ENCODE measurements at regions not wholly inside any gene's neighbourhood (a gene's known extent, or its start where the extent isn't known, plus 50 kb on each side); places are given as distances from the start of the nearest gene placed in this dataset.

DNA sequence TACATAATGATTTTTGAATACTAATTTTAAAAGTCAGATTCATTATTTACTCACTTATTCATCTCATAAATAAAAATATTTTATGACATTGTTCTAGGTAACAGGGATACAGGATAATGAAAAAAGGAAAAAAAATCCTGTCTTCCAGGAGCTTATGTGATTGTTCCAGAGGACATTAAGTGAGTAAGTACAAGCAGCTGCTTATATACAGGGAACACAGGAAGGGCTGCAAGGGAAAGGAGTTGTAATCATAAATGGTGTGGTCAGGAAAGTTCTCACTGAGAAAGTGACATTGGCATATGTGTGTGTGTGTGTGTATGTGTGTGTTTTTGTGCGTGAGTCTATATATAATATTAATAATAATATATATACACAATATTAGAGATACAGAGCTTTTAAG, 121.8 kb downstream of the HAO1 start:
- H3F3A ChIP-seq (ENCODE audit: low read depth) = no peaks in the 10 kb centered on the region
- no peak overlapping the region for H3K9ac ChIP-seq (ENCODE audit: low read depth, low read length, poor library complexity, severe bottlenecking)
- H3K79me2 ChIP-seq (ENCODE audit: insufficient read depth, low read length) = no peaks in the 10 kb centered on the region
- H3K9me3 ChIP-seq (ENCODE audit: insufficient read depth, low read depth, low read length) = no peaks in the 10 kb centered on the region
- no peak overlapping the region for H3K4me3 ChIP-seq (ENCODE audit: low read length, poor library complexity, severe bottlenecking)
- no peaks in the 10 kb centered on the region for H3K36me3 ChIP-seq (ENCODE audit: insufficient read depth, low read length)
- no peak overlapping the region for H2AFZ ChIP-seq (ENCODE audit: low read length)
- H3K4me1 ChIP-seq (ENCODE audit: insufficient read depth, low read length, poor library complexity, severe bottlenecking) = no peaks in the 10 kb centered on the region
- H4K20me1 ChIP-seq (ENCODE audit: insufficient read depth, low read length, poor library complexity, severe bottlenecking) = no peaks in the 10 kb centered on the region
- TF ChIP-seq, protein P1, sequence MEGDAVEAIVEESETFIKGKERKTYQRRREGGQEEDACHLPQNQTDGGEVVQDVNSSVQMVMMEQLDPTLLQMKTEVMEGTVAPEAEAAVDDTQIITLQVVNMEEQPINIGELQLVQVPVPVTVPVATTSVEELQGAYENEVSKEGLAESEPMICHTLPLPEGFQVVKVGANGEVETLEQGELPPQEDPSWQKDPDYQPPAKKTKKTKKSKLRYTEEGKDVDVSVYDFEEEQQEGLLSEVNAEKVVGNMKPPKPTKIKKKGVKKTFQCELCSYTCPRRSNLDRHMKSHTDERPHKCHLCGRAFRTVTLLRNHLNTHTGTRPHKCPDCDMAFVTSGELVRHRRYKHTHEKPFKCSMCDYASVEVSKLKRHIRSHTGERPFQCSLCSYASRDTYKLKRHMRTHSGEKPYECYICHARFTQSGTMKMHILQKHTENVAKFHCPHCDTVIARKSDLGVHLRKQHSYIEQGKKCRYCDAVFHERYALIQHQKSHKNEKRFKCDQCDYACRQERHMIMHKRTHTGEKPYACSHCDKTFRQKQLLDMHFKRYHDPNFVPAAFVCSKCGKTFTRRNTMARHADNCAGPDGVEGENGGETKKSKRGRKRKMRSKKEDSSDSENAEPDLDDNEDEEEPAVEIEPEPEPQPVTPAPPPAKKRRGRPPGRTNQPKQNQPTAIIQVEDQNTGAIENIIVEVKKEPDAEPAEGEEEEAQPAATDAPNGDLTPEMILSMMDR (conservative IDR thresholded peaks at IDR 0.05; ENCODE audit: low read length) = no peak
- H3K4me2 ChIP-seq (ENCODE audit: low read depth, low read length, poor library complexity, severe bottlenecking) = no peak overlapping the region
- H3K27me3 ChIP-seq (ENCODE audit: insufficient read depth, low read length, poor library complexity, severe bottlenecking) = no peaks in the 10 kb centered on the region
- H3K9me2 ChIP-seq (replicated peaks; ENCODE audit: low read depth, low read length) = no peaks in the 10 kb centered on the region

DNA sequence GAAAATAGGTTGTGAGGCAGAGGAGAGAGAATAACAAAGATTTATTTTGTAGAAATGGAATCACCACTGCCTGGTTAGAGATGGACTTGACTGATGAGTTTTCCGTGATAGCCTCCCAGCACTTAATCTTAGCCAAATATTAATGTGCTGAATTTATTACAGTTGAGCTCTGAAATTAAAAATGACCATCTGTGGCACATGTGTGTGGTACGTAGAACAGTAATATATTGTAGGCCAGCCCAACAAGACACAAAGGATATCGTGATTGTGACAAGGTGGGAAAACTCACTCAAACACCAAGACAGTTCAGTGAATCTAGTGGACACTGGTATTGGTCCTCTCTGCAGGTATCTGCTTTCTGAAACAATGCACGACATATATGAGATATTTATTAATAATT, 119.4 kb downstream of the HAO1 start:
- Histone ChIP-seq H3K27me3 (ENCODE audit: insufficient read depth, low read length, poor library complexity, severe bottlenecking) (no peaks in the 10 kb centered on the region), H2AFZ (ENCODE audit: low read length) (no peak overlapping the region), H3K9me2 (replicated peaks; ENCODE audit: low read depth, low read length) (no peaks in the 10 kb centered on the region), H3K79me2 (ENCODE audit: insufficient read depth, low read length) (no peaks in the 10 kb centered on the region), H3K4me2 (ENCODE audit: low read depth, low read length, poor library complexity, severe bottlenecking) (no peak overlapping the region), H3K9ac (ENCODE audit: low read depth, low read length, poor library complexity, severe bottlenecking) (no peak overlapping the region), H4K20me1 (ENCODE audit: insufficient read depth, low read length, poor library complexity, severe bottlenecking) (no peaks in the 10 kb centered on the region), H3K9me3 (ENCODE audit: insufficient read depth, low read depth, low read length) (no peaks in the 10 kb centered on the region), H3K36me3 (ENCODE audit: insufficient read depth, low read length) (no peaks in the 10 kb centered on the region), H3F3A (ENCODE audit: low read depth) (no peaks in the 10 kb centered on the region), H3K4me3 (ENCODE audit: low read length, poor library complexity, severe bottlenecking) (no peak overlapping the region), H3K4me1 (ENCODE audit: insufficient read depth, low read length, poor library complexity, severe bottlenecking) (no peaks in the 10 kb centered on the region)
- TF ChIP-seq EZH2phosphoT487 (IDR thresholded peaks at IDR 0.05; ENCODE audit: borderline replicate concordance) = no peak
- TF ChIP-seq, protein P1 (conservative IDR thresholded peaks at IDR 0.05; ENCODE audit: low read length) = no peak

DNA sequence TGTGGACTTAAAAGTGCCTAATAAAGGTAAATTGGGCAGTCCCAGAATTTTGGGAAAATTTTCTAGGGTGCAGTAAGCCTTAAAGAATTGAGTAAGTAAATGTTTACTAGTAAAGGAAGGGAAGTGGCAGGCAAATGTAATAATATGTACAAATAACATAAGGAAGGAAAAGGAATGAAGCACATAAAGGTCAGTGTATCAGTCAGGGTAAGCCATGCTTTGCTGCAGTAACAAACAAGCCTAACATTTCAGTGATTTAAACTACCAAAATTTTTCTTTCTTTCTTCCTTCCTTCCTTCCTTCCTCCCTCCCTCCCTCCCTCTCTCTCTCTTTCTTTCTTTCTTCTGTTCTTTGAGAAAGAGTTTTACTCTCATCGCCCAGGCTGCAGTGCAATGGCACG, 117.5 kb downstream of the HAO1 start:
- Histone ChIP-seq H3K27me3 (ENCODE audit: insufficient read depth, low read length, poor library complexity, severe bottlenecking) (no peaks in the 10 kb centered on the region), H3K9ac (ENCODE audit: low read depth, low read length, poor library complexity, severe bottlenecking) (no peak overlapping the region), H4K20me1 (ENCODE audit: insufficient read depth, low read length, poor library complexity, severe bottlenecking) (no peaks in the 10 kb centered on the region), H3K9me3 (ENCODE audit: insufficient read depth, low read depth, low read length) (no peaks in the 10 kb centered on the region), H3F3A (ENCODE audit: low read depth) (no peaks in the 10 kb centered on the region), H3K4me1 (ENCODE audit: insufficient read depth, low read length, poor library complexity, severe bottlenecking) (no peaks in the 10 kb centered on the region), H3K4me3 (ENCODE audit: low read length, poor library complexity, severe bottlenecking) (no peak overlapping the region), H3K9me2 (replicated peaks; ENCODE audit: low read depth, low read length) (no peaks in the 10 kb centered on the region), H3K36me3 (ENCODE audit: insufficient read depth, low read length) (no peaks in the 10 kb centered on the region), H3K79me2 (ENCODE audit: insufficient read depth, low read length) (no peaks in the 10 kb centered on the region), H3K4me2 (ENCODE audit: low read depth, low read length, poor library complexity, severe bottlenecking) (no peak overlapping the region), H2AFZ (ENCODE audit: low read length) (no peak overlapping the region)
- TF ChIP-seq, protein P1 (conservative IDR thresholded peaks at IDR 0.05; ENCODE audit: low read length) = no peak
- no peak for TF ChIP-seq EZH2phosphoT487 (IDR thresholded peaks at IDR 0.05; ENCODE audit: borderline replicate concordance)
